Esophagus muscularis mucosa (tissue), 4 donors: ENCODE measurements at regions not wholly inside any gene's neighbourhood (a gene's known extent, or its start where the extent isn't known, plus 50 kb on each side); places are given as distances from the start of the nearest gene placed in this dataset.

ENCODE experiments used
- CTCF ChIP-seq, 3 experiments: fragments of 200-600 bp in 2 of 3; fragments of 450-650 bp in 1 of 3; sonication (generic) in 2 of 3; IDR thresholded peaks; one replicate each; pipeline ENCODE4 v1.5.1; 2017 to 2019; ENCODE audit warnings: antibody characterized with exemption in 3 of 3, mild to moderate bottlenecking in 2 of 3, moderate library complexity in 1 of 3
- EP300 ChIP-seq: sonication (generic); formaldehyde crosslinking; IDR thresholded peaks from one replicate; pipeline ENCODE4 v1.6.1; 2017; ENCODE audit warnings: antibody characterized with exemption
- POLR2A ChIP-seq: fragments of 450-650 bp; IDR thresholded peaks from one replicate; pipeline ENCODE4 v1.6.1; 2017; ENCODE audit warnings: antibody characterized with exemption, moderate library complexity, mild to moderate bottlenecking, low read depth
- POLR2AphosphoS5 ChIP-seq, 2 donors: sonication (generic); formaldehyde crosslinking; IDR thresholded peaks; one replicate each; pipeline ENCODE4 v1.6.1; 2017; ENCODE audit warnings: antibody characterized with exemption in 2 of 2

- TF ChIP-seq POLR2A (no peak), CTCF (IDR thresholded peaks at IDR 0.05) (no peak), EP300 (no peak), POLR2AphosphoS5 (IDR thresholded peaks at IDR 0.05) (no peak)
Observed at GRCh38 chr10:53091574-53091973, 319.0 kb upstream of the MBL2 start.
